HepG2 (cell line): ENCODE measurements at regions not wholly inside any gene's neighbourhood (a gene's known extent, or its start where the extent isn't known, plus 50 kb on each side); places are given as distances from the start of the nearest gene placed in this dataset.

Experiments used
- ATM ChIP-seq: fragments of 450-650 bp; IDR thresholded peaks from 2 replicates; pipeline ENCODE4 v1.7.1; 2017; ENCODE audit warnings: mild to moderate bottlenecking, borderline replicate concordance
- HMG20B ChIP-seq: conservative IDR thresholded peaks from 2 replicates; pipeline ENCODE4 v1.6.1; 2016; ENCODE audit warnings: missing genetic modification reagents, missing compliant biosample characterization
- KDM2A ChIP-seq: sonication (generic); formaldehyde crosslinking; IDR thresholded peaks from 2 replicates; pipeline ENCODE4 v1.4.0; 2020; ENCODE audit warnings: low read depth, missing genetic modification reagents, borderline replicate concordance
- MED1 ChIP-seq: sonication (generic); formaldehyde crosslinking; IDR thresholded peaks from 2 replicates; pipeline ENCODE4 v1.4.0; 2020; ENCODE audit warnings: missing genetic modification reagents
- NCOA1 ChIP-seq: sonication (generic); formaldehyde crosslinking; IDR thresholded peaks from 2 replicates; pipeline ENCODE4 v1.9.0; 2021; ENCODE audit warnings: missing genetic modification reagents
- PAX8 ChIP-seq: sonication (generic); formaldehyde crosslinking; IDR thresholded peaks from 2 replicates; pipeline ENCODE4 v1.8.0; 2022; ENCODE audit warnings: mild to moderate bottlenecking, missing genetic modification reagents, borderline replicate concordance
- RBM22 ChIP-seq: fragments of 200-400 bp; formaldehyde crosslinking; optimal IDR thresholded peaks from 2 replicates; pipeline ENCODE3; 2017; ENCODE audit warnings: mild to moderate bottlenecking, low read length, moderate library complexity
- TAF1 ChIP-seq: sonication (generic); formaldehyde crosslinking; IDR thresholded peaks from 2 replicates; pipeline ENCODE4 v1.4.0; 2020; ENCODE audit warnings: missing genetic modification reagents
- TGIF2 ChIP-seq: IDR thresholded peaks from 2 replicates; pipeline ENCODE4 v1.6.1; 2016; ENCODE audit warnings: control low read depth, missing compliant biosample characterization
- ZFAT ChIP-seq: sonication (generic); formaldehyde crosslinking; conservative IDR thresholded peaks from 2 replicates; pipeline ENCODE4 v1.8.1; 2023; ENCODE audit warnings: missing genetic modification reagents, inconsistent platforms
- ZFP1 ChIP-seq: IDR thresholded peaks from 2 replicates; pipeline ENCODE4 v1.6.1; 2016
- ZKSCAN1 ChIP-seq: fragments of 150-350 bp; IDR thresholded peaks from 2 replicates; pipeline ENCODE4 v1.6.1; 2014; ENCODE audit warnings: low read length
- ZNF605 ChIP-seq: sonication (generic); formaldehyde crosslinking; IDR thresholded peaks from 2 replicates; pipeline ENCODE4 v1.8.0; 2022; ENCODE audit warnings: mild to moderate bottlenecking, missing genetic modification reagents
- ZNF609 ChIP-seq: sonication (generic); formaldehyde crosslinking; IDR thresholded peaks from 2 replicates; pipeline ENCODE4 v1.4.0; 2020; ENCODE audit warnings: mild to moderate bottlenecking, missing genetic modification reagents, borderline replicate concordance
- ZNF777 ChIP-seq: sonication (generic); formaldehyde crosslinking; IDR thresholded peaks from 2 replicates; pipeline ENCODE4 v1.4.0; 2020; ENCODE audit warnings: missing genetic modification reagents

GRCh38 chr15:53454843-53455721, 304.4 kb downstream of the WDR72 start (continued):
- peak; percentile 95 for TF ChIP-seq ZNF609 (CRISPR knock-in tag)
- no peak for TF ChIP-seq ZNF605 (CRISPR knock-in tag)
- TF ChIP-seq TGIF2 (CRISPR knock-in tag): no peak; the same call in 1 of the 2 replicates
- peak; percentile 78; the same call in 1 of the 2 replicates for TF ChIP-seq HMG20B
- TF ChIP-seq NCOA1 (CRISPR knock-in tag): peak; percentile 67; the same call in 1 of the 2 replicates
- peak; percentile 55 for TF ChIP-seq ZFP1 (CRISPR knock-in tag)
- TF ChIP-seq KDM2A (CRISPR knock-in tag): no peak
- TF ChIP-seq ZFAT (CRISPR knock-in tag): no peak
- no peak for TF ChIP-seq PAX8
- TF ChIP-seq ZNF777 (CRISPR knock-in tag): no peak
- TF ChIP-seq ZKSCAN1: no peak
- TF ChIP-seq RBM22: no peak
- no peak; the same call in 1 of the 2 replicates for TF ChIP-seq ATM
- TF ChIP-seq TAF1 (CRISPR knock-in tag): no peak
- peak; percentile 97 for TF ChIP-seq MED1 (CRISPR knock-in tag)
